Fibroblast of lung (primary cell): ENCODE measurements at regions not wholly inside any gene's neighbourhood (a gene's known extent, or its start where the extent isn't known, plus 50 kb on each side); places are given as distances from the start of the nearest gene placed in this dataset.

Experiments
- DNase-seq, 2 donors: peaks; one replicate each; pipeline versions ENCODE4 v3.0.0 to v3.0.0-alpha.2; 2010; ENCODE audit warnings: low read depth in 2 of 2
- H2AFZ ChIP-seq: 2 replicates; pipeline ENCODE4 v1.5.1; 2012; ENCODE audit warnings: low read length, control low read depth, inconsistent platforms
- H3K27ac ChIP-seq: 2 replicates; pipeline ENCODE4 v1.5.1; 2011; ENCODE audit warnings: low read length, control low read depth; ENCODE audit not compliant: insufficient read depth
- H3K27me3 ChIP-seq: 2 replicates; pipeline ENCODE4 v1.5.1; 2011; ENCODE audit warnings: mild to moderate bottlenecking, low read length; ENCODE audit not compliant: control insufficient read depth, insufficient read depth
- H3K36me3 ChIP-seq: 2 replicates; pipeline ENCODE4 v1.5.1; 2011; ENCODE audit warnings: low read length; ENCODE audit not compliant: control insufficient read depth, insufficient read depth
- H3K4me1 ChIP-seq: 2 replicates; pipeline ENCODE4 v1.5.1; 2011; ENCODE audit warnings: low read length; ENCODE audit not compliant: control insufficient read depth, insufficient read depth; ENCODE audit errors: extremely low read depth
- H3K4me2 ChIP-seq: 2 replicates; pipeline ENCODE4 v1.5.1; 2011; ENCODE audit warnings: low read length, control low read depth; ENCODE audit not compliant: insufficient read depth; ENCODE audit errors: extremely low read depth
- H3K4me3 ChIP-seq, 4 experiments: fragments of 200-600 bp in 1 of 4; sonication (generic) in 1 of 4; replicated peaks in 1 of 4; 2 replicates each; pipeline ENCODE4 v1.5.1; 2011 to 2016; ENCODE audit warnings: low read length in 4 of 4, low read depth in 3 of 4, mild to moderate bottlenecking in 3 of 4, control low read depth in 2 of 4, inconsistent platforms in 1 of 4, mixed read lengths in 1 of 4; ENCODE audit not compliant: insufficient read depth in 1 of 4; ENCODE audit errors: control extremely low read depth in 1 of 4
- H3K79me2 ChIP-seq: 2 replicates; pipeline ENCODE4 v1.5.1; 2012; ENCODE audit warnings: mild to moderate bottlenecking, low read length, inconsistent platforms; ENCODE audit not compliant: control insufficient read depth, insufficient read depth
- H3K9ac ChIP-seq: 2 replicates; pipeline ENCODE4 v1.5.1; 2011; ENCODE audit warnings: mild to moderate bottlenecking, low read length, control low read depth; ENCODE audit not compliant: insufficient read depth
- H3K9me3 ChIP-seq: 2 replicates; pipeline ENCODE4 v1.5.1; 2012; ENCODE audit warnings: low read depth, low read length; ENCODE audit not compliant: control insufficient read depth, insufficient read depth
- H4K20me1 ChIP-seq: 2 replicates; pipeline ENCODE4 v1.5.1; 2011; ENCODE audit warnings: low read length; ENCODE audit not compliant: control insufficient read depth, insufficient read depth; ENCODE audit errors: extremely low read depth
- EZH2 ChIP-seq: IDR thresholded peaks from 2 replicates; pipeline ENCODE4 v1.5.1; 2012; ENCODE audit warnings: low read length, control low read depth, mild to moderate bottlenecking; ENCODE audit errors: missing control alignments
- TF ChIP-seq, protein P1 (sequence below), 2 donors: IDR thresholded peaks in 1 of 2; conservative IDR thresholded peaks in 1 of 2; 1 replicate in 1 of 2; 2 replicates in 1 of 2; pipeline ENCODE4 v1.5.1; 2011 to 2012; ENCODE audit warnings: low read length in 2 of 2, control low read depth in 1 of 2, inconsistent platforms in 1 of 2, low read depth in 1 of 2, mild to moderate bottlenecking in 1 of 2

DNA sequence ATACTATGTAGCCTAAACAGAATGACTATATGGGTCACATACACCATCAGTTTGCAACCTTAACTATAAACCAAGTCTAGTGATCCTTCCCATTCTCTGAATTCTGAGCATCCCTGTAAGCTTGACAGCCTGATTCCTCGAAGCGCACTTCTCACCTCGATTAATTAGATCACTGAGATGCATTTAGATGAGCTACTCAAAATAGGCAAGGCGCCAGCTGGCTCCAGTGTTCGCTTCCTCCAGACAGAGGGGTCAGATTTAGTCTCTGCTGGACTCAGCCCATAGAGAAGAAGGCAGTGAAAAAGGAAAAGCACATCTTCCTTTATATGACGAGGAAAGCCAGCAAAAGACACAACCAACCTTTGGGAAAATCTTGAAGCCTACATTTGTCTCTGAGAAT is 371.5 kb downstream of the MLLT3 start:
- no peaks in the 10 kb centered on the region for H3K79me2 ChIP-seq
- H3K9me3 ChIP-seq, result no peaks in the 10 kb centered on the region
- TF ChIP-seq, protein P1, sequence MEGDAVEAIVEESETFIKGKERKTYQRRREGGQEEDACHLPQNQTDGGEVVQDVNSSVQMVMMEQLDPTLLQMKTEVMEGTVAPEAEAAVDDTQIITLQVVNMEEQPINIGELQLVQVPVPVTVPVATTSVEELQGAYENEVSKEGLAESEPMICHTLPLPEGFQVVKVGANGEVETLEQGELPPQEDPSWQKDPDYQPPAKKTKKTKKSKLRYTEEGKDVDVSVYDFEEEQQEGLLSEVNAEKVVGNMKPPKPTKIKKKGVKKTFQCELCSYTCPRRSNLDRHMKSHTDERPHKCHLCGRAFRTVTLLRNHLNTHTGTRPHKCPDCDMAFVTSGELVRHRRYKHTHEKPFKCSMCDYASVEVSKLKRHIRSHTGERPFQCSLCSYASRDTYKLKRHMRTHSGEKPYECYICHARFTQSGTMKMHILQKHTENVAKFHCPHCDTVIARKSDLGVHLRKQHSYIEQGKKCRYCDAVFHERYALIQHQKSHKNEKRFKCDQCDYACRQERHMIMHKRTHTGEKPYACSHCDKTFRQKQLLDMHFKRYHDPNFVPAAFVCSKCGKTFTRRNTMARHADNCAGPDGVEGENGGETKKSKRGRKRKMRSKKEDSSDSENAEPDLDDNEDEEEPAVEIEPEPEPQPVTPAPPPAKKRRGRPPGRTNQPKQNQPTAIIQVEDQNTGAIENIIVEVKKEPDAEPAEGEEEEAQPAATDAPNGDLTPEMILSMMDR (conservative IDR thresholded peaks at IDR 0.05 in 1 of 2, IDR thresholded peaks at IDR 0.05 in 1 of 2; ENCODE audit: low read depth in 1 of 2, low read length in 2 of 2), result no peak
- TF ChIP-seq EZH2, result no peak
- H3K4me1 ChIP-seq, result no peaks in the 10 kb centered on the region
- no peak for DNase-seq
- H3K4me3 ChIP-seq, result no peak overlapping the region
- H3K9ac ChIP-seq, result no peak overlapping the region
- no peaks in the 10 kb centered on the region for H3K36me3 ChIP-seq
- H2AFZ ChIP-seq, result no peak overlapping the region
- no peaks in the 10 kb centered on the region for H4K20me1 ChIP-seq
- no peak overlapping the region for H3K4me2 ChIP-seq
- no peak overlapping the region for H3K27ac ChIP-seq
- no peaks in the 10 kb centered on the region for H3K27me3 ChIP-seq

DNA sequence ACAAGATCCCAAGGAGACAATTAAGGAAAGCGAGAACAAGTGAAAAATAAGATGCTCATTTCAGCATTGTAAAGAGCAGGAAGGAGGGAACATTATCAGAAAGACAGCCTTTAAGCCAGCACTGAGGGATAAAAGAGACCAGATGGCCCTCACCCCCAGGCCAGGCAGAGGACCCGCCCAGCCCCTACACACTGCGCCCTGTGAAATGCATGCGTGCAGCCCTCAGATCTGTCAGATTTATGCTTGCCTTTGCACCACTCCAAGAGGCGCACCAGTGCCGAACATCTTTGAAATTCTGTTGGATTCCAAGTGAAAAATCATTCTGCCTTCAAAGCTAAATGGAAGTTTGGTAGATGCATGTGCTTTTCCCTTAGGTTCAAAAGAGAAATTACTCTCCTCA is 378.0 kb downstream of the MLLT3 start:
- no peak for DNase-seq
- no peaks in the 10 kb centered on the region for H4K20me1 ChIP-seq
- H3K27ac ChIP-seq, result no peak overlapping the region
- no peak overlapping the region for H3K4me3 ChIP-seq
- no peaks in the 10 kb centered on the region for H3K79me2 ChIP-seq
- no peak for TF ChIP-seq EZH2
- TF ChIP-seq, protein P1 (conservative IDR thresholded peaks at IDR 0.05 in 1 of 2, IDR thresholded peaks at IDR 0.05 in 1 of 2; ENCODE audit: low read depth in 1 of 2, low read length in 2 of 2), result no peak
- no peaks in the 10 kb centered on the region for H3K9me3 ChIP-seq
- H3K4me1 ChIP-seq, result no peaks in the 10 kb centered on the region
- no peak overlapping the region for H2AFZ ChIP-seq
- no peaks in the 10 kb centered on the region for H3K36me3 ChIP-seq
- H3K27me3 ChIP-seq, result peaks cover 4% of the 10 kb centered on the region
- no peak overlapping the region for H3K4me2 ChIP-seq
- no peak overlapping the region for H3K9ac ChIP-seq

DNA sequence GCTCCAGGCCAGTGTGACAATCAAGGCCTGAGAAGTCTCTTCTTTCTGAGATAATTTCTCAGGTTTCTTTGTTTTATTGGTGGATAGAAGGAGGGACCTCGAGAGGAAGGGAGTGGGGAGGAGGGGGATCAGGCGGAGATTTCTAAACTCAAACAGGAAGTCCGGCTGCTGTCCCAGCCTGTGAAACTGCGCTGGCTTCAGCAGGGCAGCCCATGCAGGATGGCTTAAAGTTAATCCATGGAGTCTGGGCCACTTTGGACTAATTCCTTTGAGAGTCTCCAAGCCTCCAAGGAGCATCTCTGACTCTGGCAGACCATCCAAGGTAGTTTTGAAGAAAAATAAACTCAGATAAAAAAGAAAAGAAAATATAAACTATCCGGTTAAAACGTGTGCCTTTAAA is 378.5 kb downstream of the MLLT3 start:
- Histone ChIP-seq H3K9ac (no peak overlapping the region), H3K27ac (no peak overlapping the region), H3K4me3 (no peak overlapping the region), H3K27me3 (peaks cover 4% of the 10 kb centered on the region), H2AFZ (no peak overlapping the region), H3K4me2 (no peak overlapping the region), H3K79me2 (no peaks in the 10 kb centered on the region), H4K20me1 (no peaks in the 10 kb centered on the region), H3K36me3 (no peaks in the 10 kb centered on the region), H3K4me1 (no peaks in the 10 kb centered on the region), H3K9me3 (no peaks in the 10 kb centered on the region)
- no peak for DNase-seq
- TF ChIP-seq EZH2, result no peak
- TF ChIP-seq, protein P1 (conservative IDR thresholded peaks at IDR 0.05 in 1 of 2, IDR thresholded peaks at IDR 0.05 in 1 of 2; ENCODE audit: low read depth in 1 of 2, low read length in 2 of 2), result no peak
